ENCODE measurements at regions not wholly inside any gene's neighbourhood (a gene's known extent, or its start where the extent isn't known, plus 50 kb on each side); places are given as distances from the start of the nearest gene placed in this dataset.

GRCh38 chr6:62344850-62345249, 58.8 kb upstream of the KHDRBS2 start:
- no peak for TF ChIP-seq CTCF (IDR thresholded peaks at IDR 0.05)
- TF ChIP-seq POLR2A (IDR thresholded peaks at IDR 0.05): no peak

All from thyroid gland (tissue), 4 donors.